BE2C (cell line): ENCODE measurements at regions not wholly inside any gene's neighbourhood (a gene's known extent, or its start where the extent isn't known, plus 50 kb on each side); places are given as distances from the start of the nearest gene placed in this dataset.

Experiments used
- DNase-seq: peaks from one replicate; pipeline ENCODE4 v3.0.0-alpha.2; 2020
- H3K27me3 ChIP-seq: fragments of 250-450 bp; sonication (Bioruptor Pico); 2 replicates; pipeline ENCODE4 v1.5.1; 2020; ENCODE audit warnings: mild to moderate bottlenecking
- H3K36me3 ChIP-seq: fragments of 250-450 bp; sonication (Bioruptor Pico); 2 replicates; pipeline ENCODE4 v1.5.1; 2020; ENCODE audit warnings: mild to moderate bottlenecking
- H3K4me1 ChIP-seq: fragments of 250-450 bp; sonication (Bioruptor Pico); 2 replicates; pipeline ENCODE4 v1.5.1; 2020
- H3K4me3 ChIP-seq: 2 replicates; pipeline ENCODE4 v1.5.1; 2011; ENCODE audit warnings: low read depth, low read length
- H3K9me3 ChIP-seq: fragments of 250-450 bp; sonication (Bioruptor Pico); 2 replicates; pipeline ENCODE4 v1.5.1; 2020
- TF ChIP-seq, protein P1 (sequence below): IDR thresholded peaks from 2 replicates; pipeline ENCODE4 v1.5.1; 2012; ENCODE audit warnings: mild to moderate bottlenecking, low read depth, low read length

- DNase-seq, result no peak
- H3K27me3 ChIP-seq, result no peaks in the 10 kb centered on the region
- TF ChIP-seq, protein P1, sequence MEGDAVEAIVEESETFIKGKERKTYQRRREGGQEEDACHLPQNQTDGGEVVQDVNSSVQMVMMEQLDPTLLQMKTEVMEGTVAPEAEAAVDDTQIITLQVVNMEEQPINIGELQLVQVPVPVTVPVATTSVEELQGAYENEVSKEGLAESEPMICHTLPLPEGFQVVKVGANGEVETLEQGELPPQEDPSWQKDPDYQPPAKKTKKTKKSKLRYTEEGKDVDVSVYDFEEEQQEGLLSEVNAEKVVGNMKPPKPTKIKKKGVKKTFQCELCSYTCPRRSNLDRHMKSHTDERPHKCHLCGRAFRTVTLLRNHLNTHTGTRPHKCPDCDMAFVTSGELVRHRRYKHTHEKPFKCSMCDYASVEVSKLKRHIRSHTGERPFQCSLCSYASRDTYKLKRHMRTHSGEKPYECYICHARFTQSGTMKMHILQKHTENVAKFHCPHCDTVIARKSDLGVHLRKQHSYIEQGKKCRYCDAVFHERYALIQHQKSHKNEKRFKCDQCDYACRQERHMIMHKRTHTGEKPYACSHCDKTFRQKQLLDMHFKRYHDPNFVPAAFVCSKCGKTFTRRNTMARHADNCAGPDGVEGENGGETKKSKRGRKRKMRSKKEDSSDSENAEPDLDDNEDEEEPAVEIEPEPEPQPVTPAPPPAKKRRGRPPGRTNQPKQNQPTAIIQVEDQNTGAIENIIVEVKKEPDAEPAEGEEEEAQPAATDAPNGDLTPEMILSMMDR, result no peak
- no peaks in the 10 kb centered on the region for H3K36me3 ChIP-seq
- no peaks in the 10 kb centered on the region for H3K4me1 ChIP-seq
- no peak overlapping the region for H3K4me3 ChIP-seq
- H3K9me3 ChIP-seq, result no peaks in the 10 kb centered on the region
Measured at GRCh38 chr20:6200092-6200491, 77.3 kb upstream of the FERMT1 start.

- TF ChIP-seq, protein P1, result no peak
- no peaks in the 10 kb centered on the region for H3K36me3 ChIP-seq
- H3K9me3 ChIP-seq, result no peaks in the 10 kb centered on the region
- H3K4me3 ChIP-seq, result no peak overlapping the region
- no peaks in the 10 kb centered on the region for H3K4me1 ChIP-seq
- H3K27me3 ChIP-seq, result no peaks in the 10 kb centered on the region; the same call in 1 of the 2 replicates
- DNase-seq, result no peak
Measured at GRCh38 chr20:6185268-6185667, 62.4 kb upstream of the FERMT1 start.

GRCh38 chr20:6184086-6184485, 61.3 kb upstream of the FERMT1 start:
- no peaks in the 10 kb centered on the region for H3K36me3 ChIP-seq
- no peak for DNase-seq
- H3K9me3 ChIP-seq, result no peaks in the 10 kb centered on the region
- TF ChIP-seq, protein P1, result peak; percentile 26
- no peaks in the 10 kb centered on the region for H3K4me1 ChIP-seq
- H3K4me3 ChIP-seq, result no peak overlapping the region
- no peaks in the 10 kb centered on the region; the same call in 1 of the 2 replicates for H3K27me3 ChIP-seq

DNA sequence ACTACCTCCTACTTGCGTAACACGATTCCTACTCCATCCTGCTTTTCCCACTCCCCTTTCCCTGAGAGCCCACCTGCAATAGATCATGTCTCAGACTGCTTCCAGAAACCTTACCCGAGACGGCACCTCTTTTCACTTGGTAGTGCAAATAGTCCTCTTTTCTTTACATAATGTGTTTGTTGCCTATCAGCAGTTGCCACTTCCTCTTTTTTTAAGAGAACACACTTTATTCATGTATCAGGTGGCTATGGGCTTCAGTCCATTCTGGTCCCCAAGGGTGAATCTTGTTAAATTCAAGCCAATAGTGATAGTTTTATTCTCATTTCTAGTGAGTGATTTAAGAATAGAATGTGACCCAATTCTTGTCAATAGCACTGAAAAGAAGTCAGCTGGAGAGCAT, 57.7 kb upstream of the FERMT1 start:
- TF ChIP-seq, protein P1, result no peak
- Histone ChIP-seq H3K9me3 (no peaks in the 10 kb centered on the region; the same call in 1 of the 2 replicates), H3K4me3 (no peak overlapping the region), H3K36me3 (no peaks in the 10 kb centered on the region), H3K27me3 (peaks cover 7% of the 10 kb centered on the region; the same call in 1 of the 2 replicates), H3K4me1 (no peaks in the 10 kb centered on the region)
- no peak for DNase-seq

- no peaks in the 10 kb centered on the region for H3K36me3 ChIP-seq
- H3K4me3 ChIP-seq, result no peak overlapping the region
- no peaks in the 10 kb centered on the region for H3K4me1 ChIP-seq
- H3K9me3 ChIP-seq, result no peaks in the 10 kb centered on the region; the same call in 1 of the 2 replicates
- TF ChIP-seq, protein P1, result peak; percentile 48
- no peak for DNase-seq
- H3K27me3 ChIP-seq, result peaks cover 7% of the 10 kb centered on the region; the same call in 1 of the 2 replicates
Measured at GRCh38 chr20:6178537-6178936, 55.7 kb upstream of the FERMT1 start.

GRCh38 chr20:6173481-6173880, 50.7 kb upstream of the FERMT1 start:
- H3K36me3 ChIP-seq, result no peaks in the 10 kb centered on the region
- no peak overlapping the region for H3K4me3 ChIP-seq
- no peaks in the 10 kb centered on the region for H3K4me1 ChIP-seq
- no peaks in the 10 kb centered on the region; the same call in 1 of the 2 replicates for H3K9me3 ChIP-seq
- no peak for DNase-seq
- H3K27me3 ChIP-seq, result peaks cover 4% of the 10 kb centered on the region; the same call in 1 of the 2 replicates
- TF ChIP-seq, protein P1, result no peak
